Upper lobe of left lung (tissue), 4 donors: ENCODE measurements at regions not wholly inside any gene's neighbourhood (a gene's known extent, or its start where the extent isn't known, plus 50 kb on each side); places are given as distances from the start of the nearest gene placed in this dataset.

Experiments
- EP300 ChIP-seq, 4 donors: sonication (generic); formaldehyde crosslinking; IDR thresholded peaks; one replicate each; pipeline ENCODE4 v1.5.1; 2017; ENCODE audit warnings: antibody characterized with exemption in 4 of 4, control low read depth in 2 of 4
- POLR2A ChIP-seq, 4 donors: fragments of 450-650 bp; IDR thresholded peaks; one replicate each; pipeline ENCODE4 v1.5.1; 2016 to 2017; ENCODE audit warnings: antibody characterized with exemption in 4 of 4, mild to moderate bottlenecking in 2 of 4
- POLR2AphosphoS5 ChIP-seq, 2 donors: sonication (generic); formaldehyde crosslinking; IDR thresholded peaks; one replicate each; pipeline ENCODE4 v1.5.1; 2017; ENCODE audit warnings: antibody characterized with exemption in 2 of 2
- TF ChIP-seq, protein P1 (sequence below), 6 experiments: fragments of 450-650 bp in 4 of 6; fragments of 200-600 bp in 2 of 6; sonication (generic) in 2 of 6; IDR thresholded peaks; one replicate each; pipeline ENCODE4 v1.5.1; 2016 to 2019; ENCODE audit warnings: antibody characterized with exemption in 6 of 6

GRCh38 chr1:184878002-184878401 is 96.3 kb downstream of the NIBAN1 start:
- TF ChIP-seq, protein P1, sequence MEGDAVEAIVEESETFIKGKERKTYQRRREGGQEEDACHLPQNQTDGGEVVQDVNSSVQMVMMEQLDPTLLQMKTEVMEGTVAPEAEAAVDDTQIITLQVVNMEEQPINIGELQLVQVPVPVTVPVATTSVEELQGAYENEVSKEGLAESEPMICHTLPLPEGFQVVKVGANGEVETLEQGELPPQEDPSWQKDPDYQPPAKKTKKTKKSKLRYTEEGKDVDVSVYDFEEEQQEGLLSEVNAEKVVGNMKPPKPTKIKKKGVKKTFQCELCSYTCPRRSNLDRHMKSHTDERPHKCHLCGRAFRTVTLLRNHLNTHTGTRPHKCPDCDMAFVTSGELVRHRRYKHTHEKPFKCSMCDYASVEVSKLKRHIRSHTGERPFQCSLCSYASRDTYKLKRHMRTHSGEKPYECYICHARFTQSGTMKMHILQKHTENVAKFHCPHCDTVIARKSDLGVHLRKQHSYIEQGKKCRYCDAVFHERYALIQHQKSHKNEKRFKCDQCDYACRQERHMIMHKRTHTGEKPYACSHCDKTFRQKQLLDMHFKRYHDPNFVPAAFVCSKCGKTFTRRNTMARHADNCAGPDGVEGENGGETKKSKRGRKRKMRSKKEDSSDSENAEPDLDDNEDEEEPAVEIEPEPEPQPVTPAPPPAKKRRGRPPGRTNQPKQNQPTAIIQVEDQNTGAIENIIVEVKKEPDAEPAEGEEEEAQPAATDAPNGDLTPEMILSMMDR (IDR thresholded peaks at IDR 0.05) = no peak
- TF ChIP-seq POLR2A (IDR thresholded peaks at IDR 0.05) (no peak), EP300 (IDR thresholded peaks at IDR 0.05) (no peak), POLR2AphosphoS5 (IDR thresholded peaks at IDR 0.05) (no peak)
